WTC11 (cell line): ENCODE measurements at regions not wholly inside any gene's neighbourhood (a gene's known extent, or its start where the extent isn't known, plus 50 kb on each side); places are given as distances from the start of the nearest gene placed in this dataset.

ENCODE experiments used
- CREB1 ChIP-seq: sonication (generic); formaldehyde crosslinking; IDR thresholded peaks from 2 replicates; pipeline ENCODE4 v1.8.0; 2023; ENCODE audit warnings: mild to moderate bottlenecking, missing genetic modification reagents
- ESRRA ChIP-seq: sonication (generic); formaldehyde crosslinking; IDR thresholded peaks from 2 replicates; pipeline ENCODE4 v1.8.1; 2022; ENCODE audit warnings: mild to moderate bottlenecking, missing genetic modification reagents, borderline replicate concordance
- JUN ChIP-seq: sonication (generic); formaldehyde crosslinking; IDR thresholded peaks from 2 replicates; pipeline ENCODE4 v1.8.0; 2023; ENCODE audit warnings: mild to moderate bottlenecking, missing genetic modification reagents
- SMAD4 ChIP-seq: sonication (generic); formaldehyde crosslinking; IDR thresholded peaks from 2 replicates; pipeline ENCODE4 v1.8.0; 2022; ENCODE audit warnings: mild to moderate bottlenecking, missing genetic modification reagents
- SP1 ChIP-seq: sonication (generic); formaldehyde crosslinking; conservative IDR thresholded peaks from 2 replicates; pipeline ENCODE4 v1.8.1; 2022; ENCODE audit warnings: missing genetic modification reagents
- TEAD4 ChIP-seq: sonication (generic); formaldehyde crosslinking; IDR thresholded peaks from 2 replicates; pipeline ENCODE4 v1.8.0; 2022; ENCODE audit warnings: mild to moderate bottlenecking, missing genetic modification reagents
- ZNF219 ChIP-seq: sonication (generic); formaldehyde crosslinking; IDR thresholded peaks from 2 replicates; pipeline ENCODE4 v1.8.0; 2023; ENCODE audit warnings: missing genetic modification reagents, mild to moderate bottlenecking, borderline replicate concordance
- TF ChIP-seq, protein P1 (sequence below): sonication (generic); formaldehyde crosslinking; IDR thresholded peaks from 2 replicates; pipeline ENCODE4 v1.8.0; 2023; ENCODE audit warnings: missing genetic modification reagents, mild to moderate bottlenecking, borderline replicate concordance
- TF ChIP-seq, protein P2 (sequence below): fragments of 200-600 bp; IDR thresholded peaks from 2 replicates; pipeline ENCODE4 v1.8.0; 2022; ENCODE audit warnings: antibody characterized with exemption
- TF ChIP-seq, protein P3 (sequence below): sonication (generic); formaldehyde crosslinking; IDR thresholded peaks from 2 replicates; pipeline ENCODE4 v1.8.1; 2023; ENCODE audit warnings: mild to moderate bottlenecking, missing genetic modification reagents
- TF ChIP-seq, protein P4 (sequence below): sonication (generic); formaldehyde crosslinking; IDR thresholded peaks from 2 replicates; pipeline ENCODE4 v1.8.0; 2022; ENCODE audit warnings: mild to moderate bottlenecking, missing genetic modification reagents
- TF ChIP-seq, protein P5 (sequence below): sonication (generic); formaldehyde crosslinking; IDR thresholded peaks from 2 replicates; pipeline ENCODE4 v1.8.1; 2022; ENCODE audit warnings: low read depth, missing genetic modification reagents, borderline replicate concordance

DNA sequence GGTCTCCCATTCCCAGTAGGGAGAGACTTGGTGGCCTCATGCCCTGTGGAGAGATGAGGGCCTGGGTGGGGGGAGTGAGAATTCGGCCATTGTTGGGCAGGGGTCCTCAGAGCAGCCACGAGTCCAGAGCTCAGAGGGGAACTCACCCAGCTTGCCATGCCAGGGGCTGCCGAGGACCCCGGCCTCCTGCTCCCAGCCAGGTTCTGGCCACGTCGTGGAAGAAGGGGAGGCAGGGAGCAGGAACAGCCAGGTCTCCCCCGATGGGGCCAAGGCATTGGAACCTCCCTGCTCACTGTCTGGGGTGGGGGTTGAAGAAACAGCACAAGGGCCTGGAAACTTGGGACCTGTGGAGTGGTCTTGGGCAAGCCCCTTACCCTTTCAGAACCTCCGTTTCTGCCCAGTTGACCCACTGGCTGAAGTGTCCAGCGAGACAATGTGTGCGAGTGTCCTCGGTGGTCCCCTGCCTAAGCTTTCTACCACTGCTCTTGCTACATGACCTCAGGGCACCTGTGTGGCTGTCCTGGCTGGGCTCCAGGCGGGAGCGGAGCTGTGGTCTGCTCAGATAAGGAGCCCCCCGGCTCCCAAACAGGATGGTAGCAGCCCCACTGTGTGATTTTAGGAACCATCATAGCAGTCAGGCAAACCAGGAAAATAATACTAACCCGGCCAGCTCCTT is 74.7 kb upstream of the WNT11 start:
- no peak for TF ChIP-seq SP1 (CRISPR knock-in tag)
- TF ChIP-seq, protein P1, sequence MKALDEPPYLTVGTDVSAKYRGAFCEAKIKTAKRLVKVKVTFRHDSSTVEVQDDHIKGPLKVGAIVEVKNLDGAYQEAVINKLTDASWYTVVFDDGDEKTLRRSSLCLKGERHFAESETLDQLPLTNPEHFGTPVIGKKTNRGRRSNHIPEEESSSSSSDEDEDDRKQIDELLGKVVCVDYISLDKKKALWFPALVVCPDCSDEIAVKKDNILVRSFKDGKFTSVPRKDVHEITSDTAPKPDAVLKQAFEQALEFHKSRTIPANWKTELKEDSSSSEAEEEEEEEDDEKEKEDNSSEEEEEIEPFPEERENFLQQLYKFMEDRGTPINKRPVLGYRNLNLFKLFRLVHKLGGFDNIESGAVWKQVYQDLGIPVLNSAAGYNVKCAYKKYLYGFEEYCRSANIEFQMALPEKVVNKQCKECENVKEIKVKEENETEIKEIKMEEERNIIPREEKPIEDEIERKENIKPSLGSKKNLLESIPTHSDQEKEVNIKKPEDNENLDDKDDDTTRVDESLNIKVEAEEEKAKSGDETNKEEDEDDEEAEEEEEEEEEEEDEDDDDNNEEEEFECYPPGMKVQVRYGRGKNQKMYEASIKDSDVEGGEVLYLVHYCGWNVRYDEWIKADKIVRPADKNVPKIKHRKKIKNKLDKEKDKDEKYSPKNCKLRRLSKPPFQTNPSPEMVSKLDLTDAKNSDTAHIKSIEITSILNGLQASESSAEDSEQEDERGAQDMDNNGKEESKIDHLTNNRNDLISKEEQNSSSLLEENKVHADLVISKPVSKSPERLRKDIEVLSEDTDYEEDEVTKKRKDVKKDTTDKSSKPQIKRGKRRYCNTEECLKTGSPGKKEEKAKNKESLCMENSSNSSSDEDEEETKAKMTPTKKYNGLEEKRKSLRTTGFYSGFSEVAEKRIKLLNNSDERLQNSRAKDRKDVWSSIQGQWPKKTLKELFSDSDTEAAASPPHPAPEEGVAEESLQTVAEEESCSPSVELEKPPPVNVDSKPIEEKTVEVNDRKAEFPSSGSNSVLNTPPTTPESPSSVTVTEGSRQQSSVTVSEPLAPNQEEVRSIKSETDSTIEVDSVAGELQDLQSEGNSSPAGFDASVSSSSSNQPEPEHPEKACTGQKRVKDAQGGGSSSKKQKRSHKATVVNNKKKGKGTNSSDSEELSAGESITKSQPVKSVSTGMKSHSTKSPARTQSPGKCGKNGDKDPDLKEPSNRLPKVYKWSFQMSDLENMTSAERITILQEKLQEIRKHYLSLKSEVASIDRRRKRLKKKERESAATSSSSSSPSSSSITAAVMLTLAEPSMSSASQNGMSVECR: no peak
- TF ChIP-seq SMAD4 (CRISPR knock-in tag): no peak
- TF ChIP-seq, protein P2, sequence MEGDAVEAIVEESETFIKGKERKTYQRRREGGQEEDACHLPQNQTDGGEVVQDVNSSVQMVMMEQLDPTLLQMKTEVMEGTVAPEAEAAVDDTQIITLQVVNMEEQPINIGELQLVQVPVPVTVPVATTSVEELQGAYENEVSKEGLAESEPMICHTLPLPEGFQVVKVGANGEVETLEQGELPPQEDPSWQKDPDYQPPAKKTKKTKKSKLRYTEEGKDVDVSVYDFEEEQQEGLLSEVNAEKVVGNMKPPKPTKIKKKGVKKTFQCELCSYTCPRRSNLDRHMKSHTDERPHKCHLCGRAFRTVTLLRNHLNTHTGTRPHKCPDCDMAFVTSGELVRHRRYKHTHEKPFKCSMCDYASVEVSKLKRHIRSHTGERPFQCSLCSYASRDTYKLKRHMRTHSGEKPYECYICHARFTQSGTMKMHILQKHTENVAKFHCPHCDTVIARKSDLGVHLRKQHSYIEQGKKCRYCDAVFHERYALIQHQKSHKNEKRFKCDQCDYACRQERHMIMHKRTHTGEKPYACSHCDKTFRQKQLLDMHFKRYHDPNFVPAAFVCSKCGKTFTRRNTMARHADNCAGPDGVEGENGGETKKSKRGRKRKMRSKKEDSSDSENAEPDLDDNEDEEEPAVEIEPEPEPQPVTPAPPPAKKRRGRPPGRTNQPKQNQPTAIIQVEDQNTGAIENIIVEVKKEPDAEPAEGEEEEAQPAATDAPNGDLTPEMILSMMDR: no peak
- TF ChIP-seq, protein P3, sequence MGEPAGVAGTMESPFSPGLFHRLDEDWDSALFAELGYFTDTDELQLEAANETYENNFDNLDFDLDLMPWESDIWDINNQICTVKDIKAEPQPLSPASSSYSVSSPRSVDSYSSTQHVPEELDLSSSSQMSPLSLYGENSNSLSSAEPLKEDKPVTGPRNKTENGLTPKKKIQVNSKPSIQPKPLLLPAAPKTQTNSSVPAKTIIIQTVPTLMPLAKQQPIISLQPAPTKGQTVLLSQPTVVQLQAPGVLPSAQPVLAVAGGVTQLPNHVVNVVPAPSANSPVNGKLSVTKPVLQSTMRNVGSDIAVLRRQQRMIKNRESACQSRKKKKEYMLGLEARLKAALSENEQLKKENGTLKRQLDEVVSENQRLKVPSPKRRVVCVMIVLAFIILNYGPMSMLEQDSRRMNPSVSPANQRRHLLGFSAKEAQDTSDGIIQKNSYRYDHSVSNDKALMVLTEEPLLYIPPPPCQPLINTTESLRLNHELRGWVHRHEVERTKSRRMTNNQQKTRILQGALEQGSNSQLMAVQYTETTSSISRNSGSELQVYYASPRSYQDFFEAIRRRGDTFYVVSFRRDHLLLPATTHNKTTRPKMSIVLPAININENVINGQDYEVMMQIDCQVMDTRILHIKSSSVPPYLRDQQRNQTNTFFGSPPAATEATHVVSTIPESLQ (CRISPR knock-in tag): no peak
- TF ChIP-seq, protein P4, sequence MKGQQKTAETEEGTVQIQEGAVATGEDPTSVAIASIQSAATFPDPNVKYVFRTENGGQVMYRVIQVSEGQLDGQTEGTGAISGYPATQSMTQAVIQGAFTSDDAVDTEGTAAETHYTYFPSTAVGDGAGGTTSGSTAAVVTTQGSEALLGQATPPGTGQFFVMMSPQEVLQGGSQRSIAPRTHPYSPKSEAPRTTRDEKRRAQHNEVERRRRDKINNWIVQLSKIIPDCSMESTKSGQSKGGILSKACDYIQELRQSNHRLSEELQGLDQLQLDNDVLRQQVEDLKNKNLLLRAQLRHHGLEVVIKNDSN: no peak
- no peak for TF ChIP-seq ZNF219 (CRISPR knock-in tag)
- TF ChIP-seq, protein P5, sequence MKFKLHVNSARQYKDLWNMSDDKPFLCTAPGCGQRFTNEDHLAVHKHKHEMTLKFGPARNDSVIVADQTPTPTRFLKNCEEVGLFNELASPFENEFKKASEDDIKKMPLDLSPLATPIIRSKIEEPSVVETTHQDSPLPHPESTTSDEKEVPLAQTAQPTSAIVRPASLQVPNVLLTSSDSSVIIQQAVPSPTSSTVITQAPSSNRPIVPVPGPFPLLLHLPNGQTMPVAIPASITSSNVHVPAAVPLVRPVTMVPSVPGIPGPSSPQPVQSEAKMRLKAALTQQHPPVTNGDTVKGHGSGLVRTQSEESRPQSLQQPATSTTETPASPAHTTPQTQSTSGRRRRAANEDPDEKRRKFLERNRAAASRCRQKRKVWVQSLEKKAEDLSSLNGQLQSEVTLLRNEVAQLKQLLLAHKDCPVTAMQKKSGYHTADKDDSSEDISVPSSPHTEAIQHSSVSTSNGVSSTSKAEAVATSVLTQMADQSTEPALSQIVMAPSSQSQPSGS: no peak
- TF ChIP-seq JUN (CRISPR knock-in tag): no peak
- TF ChIP-seq ESRRA (CRISPR knock-in tag): no peak
- no peak for TF ChIP-seq TEAD4 (CRISPR knock-in tag)
- no peak for TF ChIP-seq CREB1
